ENCODE measurements at regions not wholly inside any gene's neighbourhood (a gene's known extent, or its start where the extent isn't known, plus 50 kb on each side); places are given as distances from the start of the nearest gene placed in this dataset.
"Not testable (repeated sequence)": the region's sequence is repeated elsewhere in the genome, so short reads cannot be mapped to it uniquely, and the experiment has no call there.

GRCh38 chr20:39960522-39961428 lies 728.3 kb downstream of the MAFB start:
- TF ChIP-seq CTCF (IDR thresholded peaks at IDR 0.05; ENCODE audit: insufficient read depth, low read depth, low read length, missing control alignments), result no peak
- no peak overlapping the region for H3K4me3 ChIP-seq (ENCODE audit: low read length)
- DNase-seq (ENCODE audit: low read depth), result no peak

- H3K4me3 ChIP-seq (ENCODE audit: low read length); DNase-seq (ENCODE audit: low read depth): not testable (repeated sequence)
These were observed 731.1 kb downstream of the MAFB start for GRCh38 chr20:39957911-39958310.

GRCh38 chr20:39954621-39955020 lies 734.4 kb downstream of the MAFB start:
- DNase-seq (ENCODE audit: low read depth), result no peak
- no peak overlapping the region for H3K4me3 ChIP-seq (ENCODE audit: low read length)
- no peak for TF ChIP-seq CTCF (IDR thresholded peaks at IDR 0.05; ENCODE audit: insufficient read depth, low read depth, low read length, missing control alignments)

- DNase-seq (ENCODE audit: low read depth), result no peak
- no peak overlapping the region for H3K4me3 ChIP-seq (ENCODE audit: low read length)
- no peak for TF ChIP-seq CTCF (IDR thresholded peaks at IDR 0.05; ENCODE audit: insufficient read depth, low read depth, low read length, missing control alignments)
These were observed 742.1 kb downstream of the MAFB start for GRCh38 chr20:39946931-39947330.

- H3K4me3 ChIP-seq (ENCODE audit: low read length), result no peak overlapping the region
- TF ChIP-seq CTCF (IDR thresholded peaks at IDR 0.05; ENCODE audit: insufficient read depth, low read depth, low read length, missing control alignments), result no peak
These were observed 742.8 kb downstream of the MAFB start for GRCh38 chr20:39946053-39946810.

GRCh38 chr20:39944861-39945260 lies 744.2 kb downstream of the MAFB start:
- DNase-seq (ENCODE audit: low read depth), result no peak
- no peak overlapping the region for H3K4me3 ChIP-seq (ENCODE audit: low read length)
- no peak for TF ChIP-seq CTCF (IDR thresholded peaks at IDR 0.05; ENCODE audit: insufficient read depth, low read depth, low read length, missing control alignments)

More at GRCh38 chr20:39946053-39946810, 742.8 kb downstream of the MAFB start:
- no peak for DNase-seq (ENCODE audit: low read depth)

GRCh38 chr20:39943336-39943735 lies 745.7 kb downstream of the MAFB start:
- DNase-seq (ENCODE audit: low read depth), result peak; percentile 52
- no peak overlapping the region for H3K4me3 ChIP-seq (ENCODE audit: low read length)
- no peak for TF ChIP-seq CTCF (IDR thresholded peaks at IDR 0.05; ENCODE audit: insufficient read depth, low read depth, low read length, missing control alignments)

Measured in epithelial cell of esophagus (primary cell).